ENCODE measurements at regions not wholly inside any gene's neighbourhood (a gene's known extent, or its start where the extent isn't known, plus 50 kb on each side); places are given as distances from the start of the nearest gene placed in this dataset.

DNA sequence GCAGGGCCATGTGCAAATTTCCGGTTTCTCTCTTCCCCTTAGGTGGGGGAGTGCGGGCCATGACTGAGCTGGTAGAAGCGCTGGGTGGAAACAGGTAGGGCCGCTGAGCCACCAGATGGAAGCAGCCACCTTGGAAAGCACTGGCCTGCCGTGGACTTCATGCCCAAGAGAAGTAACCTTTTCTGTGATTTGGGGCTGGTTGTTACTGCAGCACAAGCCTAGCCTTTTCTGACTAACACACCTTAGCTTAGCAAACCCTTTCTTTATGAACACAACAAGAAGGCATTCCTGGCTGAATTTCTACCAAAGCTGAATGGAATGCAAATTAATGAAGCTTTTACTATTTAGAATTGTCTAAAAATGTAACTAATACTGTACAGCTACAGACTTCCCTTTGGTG is 149.6 kb upstream of the UBE2E1 start:
- TF ChIP-seq, protein P1, sequence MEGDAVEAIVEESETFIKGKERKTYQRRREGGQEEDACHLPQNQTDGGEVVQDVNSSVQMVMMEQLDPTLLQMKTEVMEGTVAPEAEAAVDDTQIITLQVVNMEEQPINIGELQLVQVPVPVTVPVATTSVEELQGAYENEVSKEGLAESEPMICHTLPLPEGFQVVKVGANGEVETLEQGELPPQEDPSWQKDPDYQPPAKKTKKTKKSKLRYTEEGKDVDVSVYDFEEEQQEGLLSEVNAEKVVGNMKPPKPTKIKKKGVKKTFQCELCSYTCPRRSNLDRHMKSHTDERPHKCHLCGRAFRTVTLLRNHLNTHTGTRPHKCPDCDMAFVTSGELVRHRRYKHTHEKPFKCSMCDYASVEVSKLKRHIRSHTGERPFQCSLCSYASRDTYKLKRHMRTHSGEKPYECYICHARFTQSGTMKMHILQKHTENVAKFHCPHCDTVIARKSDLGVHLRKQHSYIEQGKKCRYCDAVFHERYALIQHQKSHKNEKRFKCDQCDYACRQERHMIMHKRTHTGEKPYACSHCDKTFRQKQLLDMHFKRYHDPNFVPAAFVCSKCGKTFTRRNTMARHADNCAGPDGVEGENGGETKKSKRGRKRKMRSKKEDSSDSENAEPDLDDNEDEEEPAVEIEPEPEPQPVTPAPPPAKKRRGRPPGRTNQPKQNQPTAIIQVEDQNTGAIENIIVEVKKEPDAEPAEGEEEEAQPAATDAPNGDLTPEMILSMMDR (IDR thresholded peaks at IDR 0.05) = no peak
- Histone ChIP-seq H3K27ac (no peak overlapping the region), H2AFZ (no peak overlapping the region), H3K27me3 (ENCODE audit: control insufficient read depth, insufficient read depth, low read length) (no peaks in the 10 kb centered on the region), H3K4me3 (ENCODE audit: low read depth, low read length) (no peak overlapping the region), H3K9ac (no peak overlapping the region), H3K9me3 (ENCODE audit: control insufficient read depth, low read length) (no peaks in the 10 kb centered on the region), H3K36me3 (ENCODE audit: control insufficient read depth, insufficient read depth, low read length) (no peaks in the 10 kb centered on the region), H3K79me2 (no peaks in the 10 kb centered on the region), H3K4me2 (ENCODE audit: low read length) (no peak overlapping the region), H3K4me1 (no peaks in the 10 kb centered on the region)

DNA sequence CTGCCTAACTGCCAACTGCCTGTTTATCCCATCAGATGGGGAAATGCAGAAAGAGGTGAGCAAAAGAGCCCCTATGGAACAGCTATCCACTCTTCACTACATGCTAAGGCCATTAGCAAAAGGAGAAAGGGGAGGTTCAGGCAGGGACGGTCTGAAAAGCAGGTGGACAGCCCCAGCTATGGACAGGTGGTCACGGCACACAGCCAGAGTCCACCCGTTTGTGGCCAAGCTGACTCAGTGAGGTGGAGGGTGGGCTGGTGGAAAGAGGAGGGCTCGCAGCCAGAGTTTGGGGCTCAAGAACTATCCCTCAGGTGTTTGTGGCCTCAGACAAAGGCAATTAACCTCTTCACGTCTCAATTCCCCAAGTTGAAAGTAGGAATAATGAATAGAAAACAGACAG is 148.9 kb upstream of the UBE2E1 start:
- H3K4me3 ChIP-seq (ENCODE audit: low read depth, low read length) = no peak overlapping the region
- TF ChIP-seq, protein P1 (IDR thresholded peaks at IDR 0.05) = no peak

DNA sequence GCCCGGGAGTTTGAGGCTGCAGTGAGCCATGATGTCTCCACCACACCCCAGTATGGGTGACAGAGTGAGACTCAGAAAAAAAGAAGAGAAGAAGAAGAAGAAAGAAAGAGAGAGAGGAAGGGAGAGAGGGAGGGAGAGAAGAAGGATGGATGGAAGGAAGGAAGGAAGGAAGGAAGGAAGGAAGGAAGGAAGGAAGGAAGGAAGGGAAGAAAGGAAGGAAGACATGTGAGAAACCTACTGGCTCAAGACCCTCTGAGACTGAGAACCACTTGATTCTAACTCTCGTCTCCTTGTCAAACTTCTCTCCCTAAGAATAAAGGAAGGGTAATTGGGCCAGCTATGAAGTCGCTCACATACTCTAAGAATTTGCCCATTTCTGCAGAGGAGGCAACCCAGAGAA is 148.1 kb upstream of the UBE2E1 start:
- no peak overlapping the region for H3K4me3 ChIP-seq (ENCODE audit: low read depth, low read length)

More for the DNA sequence above, 148.9 kb upstream of the UBE2E1 start:
- Histone ChIP-seq H3K4me1 (no peaks in the 10 kb centered on the region), H3K4me2 (ENCODE audit: low read length) (no peak overlapping the region), H3K79me2 (no peaks in the 10 kb centered on the region), H3K9me3 (ENCODE audit: control insufficient read depth, low read length) (no peaks in the 10 kb centered on the region), H3K27ac (no peak overlapping the region), H3K9ac (no peak overlapping the region), H2AFZ (no peak overlapping the region), H3K27me3 (ENCODE audit: control insufficient read depth, insufficient read depth, low read length) (no peaks in the 10 kb centered on the region), H3K36me3 (ENCODE audit: control insufficient read depth, insufficient read depth, low read length) (no peaks in the 10 kb centered on the region)

DNA sequence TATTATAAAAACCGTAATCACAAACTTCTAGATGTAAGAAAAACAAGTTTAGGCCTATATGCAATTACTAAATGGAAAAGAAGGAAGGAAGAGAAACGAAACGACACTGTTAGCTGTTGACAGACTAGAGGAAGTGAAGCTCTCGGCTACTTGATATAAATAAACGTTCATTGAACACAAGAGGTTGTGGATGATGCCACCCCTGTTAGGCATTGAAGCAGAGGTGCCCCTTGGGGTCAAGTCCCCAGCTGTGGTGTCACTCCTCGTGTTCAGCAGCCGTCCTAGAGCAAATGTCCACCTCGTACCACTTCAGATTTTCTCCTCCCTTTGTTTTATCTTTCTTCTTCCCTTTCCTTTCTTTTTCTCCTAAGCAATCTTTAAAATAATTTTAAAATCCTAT is 146.5 kb upstream of the UBE2E1 start:
- Histone ChIP-seq H3K27me3 (ENCODE audit: control insufficient read depth, insufficient read depth, low read length) (no peaks in the 10 kb centered on the region), H3K4me1 (no peaks in the 10 kb centered on the region), H3K9me3 (ENCODE audit: control insufficient read depth, low read length) (no peaks in the 10 kb centered on the region), H3K79me2 (no peaks in the 10 kb centered on the region), H2AFZ (no peak overlapping the region), H3K36me3 (ENCODE audit: control insufficient read depth, insufficient read depth, low read length) (no peaks in the 10 kb centered on the region), H3K4me3 (ENCODE audit: low read depth, low read length) (no peak overlapping the region), H3K4me2 (ENCODE audit: low read length) (no peak overlapping the region), H3K9ac (no peak overlapping the region), H3K27ac (no peak overlapping the region)
- TF ChIP-seq, protein P1 (IDR thresholded peaks at IDR 0.05) = no peak

More for the DNA sequence above, 148.1 kb upstream of the UBE2E1 start:
- H3K27ac ChIP-seq = no peak overlapping the region
- H3K4me2 ChIP-seq (ENCODE audit: low read length) = no peak overlapping the region
- H3K4me1 ChIP-seq = no peaks in the 10 kb centered on the region
- no peaks in the 10 kb centered on the region for H3K9me3 ChIP-seq (ENCODE audit: control insufficient read depth, low read length)
- no peak overlapping the region for H3K9ac ChIP-seq
- H3K79me2 ChIP-seq = no peaks in the 10 kb centered on the region
- H3K27me3 ChIP-seq (ENCODE audit: control insufficient read depth, insufficient read depth, low read length) = no peaks in the 10 kb centered on the region
- TF ChIP-seq, protein P1 (IDR thresholded peaks at IDR 0.05) = no peak
- H2AFZ ChIP-seq = no peak overlapping the region
- no peaks in the 10 kb centered on the region for H3K36me3 ChIP-seq (ENCODE audit: control insufficient read depth, insufficient read depth, low read length)

DNA sequence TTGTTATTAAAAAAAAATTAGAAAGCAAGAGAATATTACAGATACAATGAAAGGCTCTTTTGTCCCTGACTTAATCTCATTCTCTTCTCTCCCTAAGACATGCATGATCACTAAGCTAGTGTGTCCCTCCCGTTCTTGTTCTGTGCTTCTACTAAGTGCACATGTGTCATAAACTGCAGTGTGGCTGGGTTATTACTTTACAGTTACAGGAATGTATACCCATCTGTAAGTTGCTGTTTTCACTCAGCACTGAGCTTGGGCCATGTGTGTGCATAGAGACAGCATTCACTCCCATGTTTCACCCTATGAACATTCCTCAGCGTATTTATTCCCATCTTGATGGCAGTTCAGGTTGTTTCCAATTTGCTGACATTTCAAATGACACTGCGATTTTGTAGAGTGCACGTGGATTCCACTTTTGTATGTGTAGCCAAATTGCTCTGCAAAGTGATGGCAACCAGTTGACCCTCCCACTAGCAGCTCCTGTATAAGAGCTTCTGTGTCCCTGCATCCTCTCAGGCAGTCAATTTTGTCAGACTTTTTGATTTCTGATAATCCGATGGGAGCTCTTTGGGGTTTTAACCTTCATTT is 145.8 kb upstream of the UBE2E1 start:
- H3K27ac ChIP-seq = no peak overlapping the region
- no peak overlapping the region for H3K4me3 ChIP-seq (ENCODE audit: low read depth, low read length)
- no peaks in the 10 kb centered on the region for H3K4me1 ChIP-seq
- no peak overlapping the region for H3K9ac ChIP-seq
- H3K36me3 ChIP-seq (ENCODE audit: control insufficient read depth, insufficient read depth, low read length) = no peaks in the 10 kb centered on the region
- no peaks in the 10 kb centered on the region for H3K9me3 ChIP-seq (ENCODE audit: control insufficient read depth, low read length)
- no peak overlapping the region for H3K4me2 ChIP-seq (ENCODE audit: low read length)
- no peak overlapping the region for H2AFZ ChIP-seq
- no peaks in the 10 kb centered on the region for H3K79me2 ChIP-seq
- no peaks in the 10 kb centered on the region for H3K27me3 ChIP-seq (ENCODE audit: control insufficient read depth, insufficient read depth, low read length)
- TF ChIP-seq, protein P1 (IDR thresholded peaks at IDR 0.05) = no peak
